ENCODE measurements at regions not wholly inside any gene's neighbourhood (a gene's known extent, or its start where the extent isn't known, plus 50 kb on each side); places are given as distances from the start of the nearest gene placed in this dataset.
A peak's percentile ranks its signal among the peaks of the same experiment; 100 is the strongest.
"Not testable (repeated sequence)": the region's sequence is repeated elsewhere in the genome, so short reads cannot be mapped to it uniquely, and the experiment has no call there.

DNA sequence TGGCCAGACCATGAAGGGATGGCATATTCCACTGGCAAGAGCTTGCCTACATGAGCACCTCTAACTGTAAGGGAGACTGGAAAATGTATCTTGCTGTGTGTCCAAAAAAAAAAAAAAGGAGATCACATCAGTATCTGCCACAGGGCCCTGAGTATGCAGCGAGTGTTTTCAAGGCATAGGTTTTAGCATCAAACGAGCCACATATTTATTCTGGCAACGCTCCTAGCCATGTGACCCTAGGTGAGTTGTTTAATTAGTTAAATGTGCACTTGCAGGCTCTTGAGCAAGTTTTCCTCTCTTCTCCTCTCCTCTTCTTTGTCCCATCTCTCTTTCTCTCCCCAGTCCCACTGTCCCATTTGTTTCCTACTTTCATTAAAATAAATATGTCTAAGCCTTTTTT lies 428.7 kb upstream of the AKR1E2 start:
- DNase-seq (ENCODE audit: low read depth): no peak

DNA sequence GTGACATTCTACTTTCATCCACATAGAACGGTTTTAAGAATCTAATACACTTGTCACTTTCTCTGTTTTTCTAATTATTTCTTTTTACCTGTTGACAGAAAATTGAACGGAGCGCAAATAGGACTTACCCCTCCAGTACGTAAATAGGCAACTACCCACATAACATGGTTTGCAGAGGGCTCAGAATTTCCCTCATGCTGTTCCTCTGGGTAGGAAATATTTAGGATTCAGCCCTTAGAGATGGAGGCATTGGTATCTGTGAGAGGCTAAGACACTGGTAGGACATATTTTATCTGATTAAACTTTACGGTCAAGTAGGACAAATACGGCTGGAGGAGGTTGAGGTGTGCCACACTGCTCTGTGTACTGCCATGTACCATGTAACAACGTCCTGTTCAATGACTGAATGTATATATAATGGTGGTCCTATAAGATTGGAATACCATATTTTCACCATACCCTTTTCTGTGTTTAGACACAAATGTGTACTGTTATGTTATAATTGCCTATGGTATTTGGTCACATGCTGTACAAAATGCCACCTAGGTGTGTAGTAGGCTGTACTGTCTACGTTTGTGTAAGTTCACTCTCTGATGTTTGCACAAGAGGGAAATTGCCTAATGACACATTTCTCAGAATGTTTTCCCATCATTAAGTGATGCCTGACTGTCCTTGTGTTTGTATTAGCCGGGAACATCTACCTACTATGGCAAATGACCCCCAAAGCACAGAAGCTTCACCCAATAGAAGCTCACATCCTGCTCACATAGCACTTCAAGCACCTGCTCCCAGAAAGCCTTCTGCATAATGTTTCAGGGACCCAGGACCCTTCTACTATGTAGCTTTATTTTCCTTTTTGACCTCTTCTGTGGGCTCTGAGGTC lies 429.4 kb upstream of the AKR1E2 start:
- no peak for DNase-seq (ENCODE audit: low read depth)

DNA sequence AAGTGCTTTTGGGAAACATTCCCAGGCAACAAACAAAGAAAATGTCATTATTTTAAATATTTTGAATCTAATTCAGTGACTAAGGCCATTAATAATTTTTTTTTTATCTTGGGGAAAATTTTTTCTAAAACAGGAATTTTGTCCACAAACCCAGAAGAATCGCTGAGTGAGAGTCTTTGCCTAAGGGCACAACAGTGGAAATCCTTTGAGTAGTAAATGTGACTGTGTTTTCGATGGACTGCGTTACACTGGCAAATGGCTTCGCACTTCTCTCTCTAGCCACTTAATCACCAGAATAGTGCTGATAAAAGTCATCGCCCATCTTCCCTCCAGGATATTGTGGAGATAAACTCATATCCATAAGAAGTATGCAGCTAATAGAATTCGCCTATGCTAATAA lies 430.3 kb upstream of the AKR1E2 start:
- no peak for DNase-seq (ENCODE audit: low read depth)

DNA sequence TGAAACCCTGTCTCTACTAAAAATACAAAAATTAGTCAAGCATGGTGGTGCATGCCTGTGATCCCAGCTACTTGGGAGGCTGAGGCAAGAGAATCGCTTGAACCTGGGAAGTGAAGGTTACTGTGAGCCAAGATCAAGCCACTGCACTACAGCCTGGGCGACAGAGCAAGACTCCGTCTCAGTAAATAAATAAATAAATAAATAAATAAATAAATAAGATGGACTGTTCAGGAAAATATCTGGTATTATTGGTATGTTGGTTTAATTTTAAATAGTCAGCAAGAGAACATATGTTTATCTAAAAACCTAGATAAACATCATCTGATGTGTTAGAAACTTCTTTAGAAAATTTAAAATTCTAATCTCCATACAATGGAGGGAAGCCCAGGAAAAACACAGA lies 431.6 kb upstream of the AKR1E2 start:
- not testable (repeated sequence) for DNase-seq (ENCODE audit: low read depth)

DNA sequence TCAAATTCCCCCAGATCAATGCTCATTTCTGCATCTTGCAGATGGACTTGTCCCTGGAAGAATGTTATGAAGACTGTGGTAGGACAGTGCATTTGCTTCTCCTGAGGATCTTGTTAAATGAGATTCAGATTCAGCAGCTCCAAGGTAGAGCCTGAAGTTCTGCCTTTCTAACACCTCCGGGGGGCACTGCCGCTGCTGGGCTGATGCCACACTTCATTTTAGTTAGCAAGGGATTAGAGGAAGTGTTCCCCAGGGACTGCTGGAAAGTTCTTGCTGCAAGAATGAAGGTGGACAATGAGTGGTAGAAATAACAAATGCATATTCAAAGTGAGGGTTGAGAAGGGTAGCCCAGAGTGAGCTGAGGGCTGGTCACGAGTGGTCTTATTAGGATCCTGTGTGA lies 434.3 kb upstream of the AKR1E2 start:
- DNase-seq (ENCODE audit: low read depth): peak; percentile 16

DNA sequence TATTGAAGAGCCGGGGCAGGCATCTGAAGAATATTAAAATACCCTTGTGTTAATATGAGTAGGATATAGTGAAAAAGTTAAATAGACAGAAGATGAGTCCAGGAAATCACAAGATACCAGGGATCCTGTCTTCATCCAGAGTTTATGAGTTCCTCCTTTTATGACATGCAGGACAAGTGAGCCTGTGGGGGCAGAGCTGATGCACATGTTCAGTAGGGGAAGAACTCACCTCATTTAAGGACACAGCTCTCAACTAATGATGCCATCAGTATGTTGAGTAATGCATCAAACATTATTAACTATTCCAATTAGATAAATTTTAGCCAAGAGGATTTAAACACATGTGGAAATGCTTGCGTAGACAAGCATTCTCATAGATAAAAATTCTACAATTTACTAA lies 435.8 kb upstream of the AKR1E2 start:
- DNase-seq (ENCODE audit: low read depth): no peak

DNA sequence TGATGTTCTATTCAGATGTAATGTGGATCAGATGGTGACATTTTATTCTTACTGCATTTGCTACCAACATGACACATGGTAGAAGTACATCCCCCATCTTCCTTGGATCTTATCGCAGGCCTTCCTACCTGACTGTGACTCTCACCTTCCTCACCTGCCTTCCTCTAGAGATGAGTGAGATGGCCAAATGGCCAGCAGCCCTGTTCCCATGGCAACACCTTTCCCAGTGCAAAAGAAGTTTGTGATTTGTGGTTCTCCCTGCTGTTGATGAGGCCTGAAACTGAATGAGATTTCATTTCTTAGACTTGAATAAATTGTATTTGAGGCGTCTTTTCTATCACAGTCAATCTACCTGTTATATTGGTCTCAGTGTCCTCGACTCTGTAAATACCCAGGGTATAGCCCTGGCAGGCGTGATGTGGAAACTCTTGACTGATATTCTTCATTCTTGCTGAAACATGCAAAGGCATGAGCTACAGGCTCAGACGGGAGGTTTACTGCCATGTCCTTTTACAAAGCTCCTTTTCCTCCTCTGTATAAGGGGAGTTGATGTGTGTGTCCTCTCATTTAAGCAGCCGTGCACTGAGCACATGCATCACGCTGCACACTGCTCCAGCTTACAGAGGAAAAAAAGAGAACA lies 440.7 kb upstream of the AKR1E2 start:
- DNase-seq (ENCODE audit: low read depth): no peak

DNA sequence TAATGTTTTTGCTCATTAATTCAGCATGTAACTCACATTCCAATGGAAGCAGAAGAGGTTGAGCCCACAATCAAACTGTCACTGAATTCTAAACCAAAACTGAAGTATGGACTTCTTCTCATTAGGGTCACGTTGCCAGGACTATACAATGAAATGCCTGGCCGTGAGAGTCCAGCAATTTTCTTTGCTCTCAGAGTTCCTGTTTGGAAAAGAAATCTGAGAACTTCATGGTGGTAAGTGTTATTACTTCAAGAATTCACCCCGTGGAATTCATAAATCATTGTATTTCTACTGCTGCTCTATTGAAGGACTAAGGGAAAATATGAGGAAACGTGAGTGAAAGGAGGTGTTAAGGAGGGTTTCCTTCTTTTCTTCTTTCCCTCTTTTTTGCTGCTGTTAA lies 441.8 kb upstream of the AKR1E2 start:
- DNase-seq (ENCODE audit: low read depth): no peak

DNA sequence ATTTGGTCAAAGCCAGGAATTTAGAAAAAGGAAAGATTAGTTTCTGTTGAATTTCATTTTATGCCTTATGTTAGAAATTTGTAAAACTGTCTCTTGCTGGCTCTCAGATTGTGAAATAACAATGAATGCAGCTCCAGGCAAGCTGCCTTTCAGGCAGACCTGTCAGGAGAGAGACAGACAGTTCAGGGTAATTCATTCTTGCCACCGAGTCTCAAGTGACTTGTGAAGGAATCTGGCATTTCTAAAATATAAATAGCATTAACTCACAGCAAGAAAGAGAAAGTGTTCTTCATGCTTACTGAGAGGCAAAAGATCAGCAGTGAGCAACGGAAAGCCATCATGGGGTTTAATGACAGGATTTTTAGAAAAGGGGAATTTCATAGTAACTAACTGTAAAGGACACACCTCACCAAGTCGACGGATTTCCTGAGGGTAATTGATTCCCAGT lies 442.3 kb upstream of the AKR1E2 start:
- no peak for DNase-seq (ENCODE audit: low read depth)

DNA sequence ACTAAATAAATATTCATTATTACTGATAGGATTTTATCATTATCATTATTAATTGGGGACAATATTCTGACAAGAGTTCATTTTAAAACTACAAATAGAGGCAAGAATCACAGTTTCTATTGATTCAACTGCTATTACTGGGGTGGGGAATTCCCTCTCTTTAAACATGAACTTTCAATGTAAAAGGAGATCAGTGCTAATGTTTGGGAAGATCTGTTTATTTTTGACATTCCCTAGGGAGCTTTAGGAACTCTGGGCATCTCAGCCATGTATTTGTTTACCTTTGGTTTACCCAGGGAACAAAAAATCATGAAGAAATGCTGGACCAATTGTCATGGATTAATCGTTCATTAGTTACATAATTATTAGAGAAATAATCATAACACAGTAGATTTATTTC lies 443.2 kb upstream of the AKR1E2 start:
- no peak for DNase-seq (ENCODE audit: low read depth)

DNA sequence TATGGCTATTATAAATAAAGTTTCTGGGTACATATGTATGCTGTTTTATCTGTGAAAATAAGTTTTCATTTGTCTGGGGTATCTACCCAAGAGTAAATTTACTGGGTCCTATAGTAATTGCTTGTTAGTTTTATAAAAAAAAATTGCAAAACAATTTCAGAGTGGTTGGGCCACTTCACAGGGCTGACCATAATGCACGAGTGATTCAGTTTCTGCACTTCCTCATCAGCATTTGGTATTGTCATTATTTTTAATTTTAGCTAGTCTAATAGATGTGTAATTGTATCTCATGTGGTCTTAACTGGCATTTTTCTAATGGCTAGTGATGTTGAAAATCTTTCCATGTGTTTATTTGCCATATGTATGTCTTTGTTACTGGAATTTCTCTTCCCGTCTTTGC lies 452.4 kb upstream of the AKR1E2 start:
- DNase-seq (ENCODE audit: low read depth): no peak

DNA sequence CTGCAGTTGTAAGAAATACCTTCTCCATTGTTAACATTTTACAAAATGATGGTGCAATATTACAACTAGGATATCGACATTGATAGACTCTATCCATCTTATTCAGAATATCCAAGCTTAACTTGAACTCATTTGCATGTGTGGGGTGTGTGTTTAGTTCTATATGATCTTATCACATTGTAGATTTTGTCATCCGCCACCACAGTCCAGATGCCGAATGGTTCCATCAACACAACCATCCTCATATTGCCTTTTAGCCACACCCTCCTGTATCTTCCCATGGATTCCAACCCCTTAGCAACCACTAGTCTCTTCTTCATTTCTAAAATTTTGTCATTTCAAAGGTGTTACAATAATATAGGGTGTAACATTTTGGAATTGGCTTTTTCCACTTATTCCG lies 452.9 kb upstream of the AKR1E2 start:
- no peak for DNase-seq (ENCODE audit: low read depth)

DNA sequence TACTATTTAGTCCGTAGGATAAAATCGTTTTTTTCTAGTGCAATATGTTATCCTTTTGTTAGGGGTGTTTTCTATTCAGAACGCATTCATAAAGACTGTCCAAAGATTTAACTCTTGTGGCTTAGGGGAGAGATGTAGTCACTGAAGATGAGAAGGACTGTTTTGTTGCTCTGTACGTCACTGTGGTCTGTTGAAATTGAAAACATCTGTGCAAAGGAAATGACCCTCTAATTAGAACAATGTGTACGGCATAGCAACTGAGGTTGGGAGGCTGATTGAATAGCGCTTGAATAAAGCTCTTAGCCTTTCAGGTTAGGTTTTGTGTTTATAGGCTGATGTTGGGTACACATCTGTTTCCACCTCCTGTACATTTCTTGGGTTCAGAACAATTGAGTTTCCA lies 453.4 kb upstream of the AKR1E2 start:
- peak; percentile 58 for DNase-seq (ENCODE audit: low read depth)

DNA sequence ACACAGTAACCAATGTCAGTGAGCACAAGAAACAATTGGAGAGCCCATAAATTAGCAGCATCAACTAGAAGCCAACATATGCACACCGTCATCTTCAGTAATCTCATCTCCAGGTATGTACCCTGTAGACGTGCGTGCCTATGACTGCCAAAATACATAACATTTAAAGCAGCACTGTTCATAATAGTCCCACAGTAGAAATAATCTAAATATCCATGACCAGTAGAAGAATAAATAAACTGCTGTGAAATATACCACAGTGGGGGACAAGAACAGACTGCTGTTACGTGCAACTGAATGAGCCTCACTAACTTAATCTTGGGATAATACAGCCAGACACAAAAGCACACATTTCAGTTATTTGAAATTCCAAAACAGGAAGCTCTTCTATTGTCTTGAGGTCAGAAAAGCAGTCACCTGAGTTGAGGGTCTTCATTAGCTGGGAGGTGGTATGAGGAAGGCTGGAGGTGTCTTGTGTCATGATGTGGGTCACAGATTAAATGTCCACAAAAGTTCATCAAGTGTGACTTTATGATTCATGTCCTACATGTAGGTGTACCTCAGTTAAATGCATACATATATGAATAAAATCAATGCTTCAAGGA lies 454.2 kb upstream of the AKR1E2 start:
- no peak for DNase-seq (ENCODE audit: low read depth)

DNA sequence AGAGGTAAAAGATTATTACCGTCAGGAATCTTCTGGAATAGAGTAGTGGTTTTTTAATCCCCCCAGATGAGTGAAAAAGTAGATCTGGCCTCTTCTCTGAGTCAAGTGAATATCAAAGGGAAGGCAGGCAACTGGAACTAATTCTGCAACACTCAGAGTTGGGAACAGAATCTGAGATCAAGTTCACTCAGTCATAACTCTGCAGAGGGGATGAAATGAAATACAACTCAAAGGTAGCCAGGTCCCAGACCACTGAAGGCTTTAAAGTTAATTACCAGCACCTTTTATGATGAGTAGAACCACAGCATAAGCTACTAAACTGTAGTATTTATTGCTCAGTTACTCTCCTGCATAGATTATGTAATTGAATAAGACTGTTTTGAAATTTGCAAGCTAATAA lies 455.6 kb upstream of the AKR1E2 start:
- no peak for DNase-seq (ENCODE audit: low read depth)

DNA sequence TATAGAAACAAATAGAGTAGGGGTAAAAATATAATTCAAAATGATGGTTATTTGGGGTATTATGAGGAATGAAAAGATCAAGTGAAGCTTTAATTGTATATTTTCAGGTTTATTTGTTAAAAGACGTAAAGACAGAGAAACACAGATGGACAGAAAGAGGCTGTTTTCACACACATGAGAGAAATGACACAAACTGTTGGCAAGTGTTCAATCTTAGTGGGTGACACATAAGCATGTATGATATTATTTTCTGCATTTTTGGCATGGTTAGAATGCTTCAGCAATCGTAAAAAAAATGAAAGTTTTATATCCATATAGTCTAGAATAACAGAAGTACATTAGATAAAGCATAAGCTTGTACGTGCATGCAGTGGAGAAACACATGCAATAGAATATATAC lies 464.4 kb upstream of the AKR1E2 start:
- no peak for DNase-seq (ENCODE audit: low read depth)

DNA sequence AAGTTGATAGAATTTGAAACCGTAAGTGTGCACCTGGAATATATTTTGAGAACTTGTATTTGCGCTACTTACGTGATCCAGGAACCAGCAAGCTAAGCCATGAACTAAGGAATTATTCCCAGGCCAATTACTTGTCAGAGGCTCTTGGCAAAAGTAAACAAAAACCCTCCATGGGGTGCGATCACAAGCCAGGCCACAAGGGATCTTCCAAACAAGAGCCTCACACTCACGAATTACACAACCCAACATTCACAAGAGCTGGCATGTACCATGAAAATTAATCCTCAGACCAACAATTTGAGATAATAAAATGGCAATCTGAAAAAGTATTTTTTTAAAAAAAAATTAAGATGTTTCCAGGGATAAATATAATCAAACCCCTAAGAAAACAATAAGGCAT lies 467.0 kb upstream of the AKR1E2 start:
- no peak for DNase-seq (ENCODE audit: low read depth)

DNA sequence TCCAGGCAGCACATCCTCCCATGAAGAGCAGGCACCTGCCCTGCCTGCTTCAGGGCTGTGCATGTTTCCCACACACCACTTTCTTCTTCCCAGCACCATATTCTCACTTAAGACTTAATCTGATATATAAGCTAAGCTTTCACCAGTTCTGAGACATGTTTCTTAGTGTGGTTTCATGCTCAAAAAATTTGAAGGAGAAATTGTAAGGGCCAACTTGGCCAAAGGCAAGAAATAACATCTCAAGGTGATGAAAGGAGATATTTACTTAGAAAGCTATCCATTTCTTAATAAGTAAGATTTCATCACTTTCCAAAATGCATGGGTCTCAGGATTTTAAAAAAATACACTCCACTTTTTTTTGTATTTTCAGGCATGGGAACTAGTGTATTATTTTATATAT lies 468.1 kb upstream of the AKR1E2 start:
- DNase-seq (ENCODE audit: low read depth): no peak

DNA sequence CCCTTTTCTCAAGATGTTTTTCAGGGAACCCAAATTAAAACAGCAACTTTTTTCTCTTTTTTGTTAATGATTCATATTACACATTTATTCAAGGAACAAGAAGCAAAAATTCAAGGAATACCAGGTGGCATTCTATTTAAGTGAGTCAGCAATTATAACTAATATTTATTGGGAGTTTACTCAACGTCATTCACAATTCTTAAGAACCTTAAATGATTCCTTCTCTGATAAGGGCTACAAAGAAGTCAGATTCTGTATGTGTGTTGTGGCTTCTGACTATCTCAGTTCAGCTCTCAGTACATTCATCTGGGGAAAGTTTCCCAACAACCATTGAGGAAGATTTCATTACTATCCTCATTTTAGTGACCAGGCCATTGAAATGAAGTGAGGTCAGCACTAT lies 470.7 kb upstream of the AKR1E2 start:
- no peak for DNase-seq (ENCODE audit: low read depth)

DNA sequence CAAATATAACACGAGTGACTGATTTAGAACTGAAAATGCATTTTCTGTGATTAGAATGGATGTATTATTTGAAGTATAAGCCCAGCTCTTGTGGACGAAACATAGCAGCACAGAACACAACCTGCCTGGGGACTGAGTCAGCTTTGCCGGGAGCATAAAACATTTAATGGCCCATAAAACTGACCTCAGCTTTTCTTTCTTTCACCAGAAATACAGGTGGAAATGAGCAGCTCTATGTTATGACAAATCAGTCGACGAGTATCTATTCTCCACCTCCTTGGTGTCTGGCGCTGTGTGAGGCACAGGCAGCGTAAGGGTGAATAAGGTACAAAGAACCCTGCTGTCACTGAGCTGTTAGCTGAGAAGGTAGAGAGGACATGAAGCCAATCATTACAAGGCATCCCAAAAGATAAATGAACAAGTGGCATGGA lies 471.6 kb upstream of the AKR1E2 start:
- DNase-seq (ENCODE audit: low read depth): peak; percentile 76

DNA sequence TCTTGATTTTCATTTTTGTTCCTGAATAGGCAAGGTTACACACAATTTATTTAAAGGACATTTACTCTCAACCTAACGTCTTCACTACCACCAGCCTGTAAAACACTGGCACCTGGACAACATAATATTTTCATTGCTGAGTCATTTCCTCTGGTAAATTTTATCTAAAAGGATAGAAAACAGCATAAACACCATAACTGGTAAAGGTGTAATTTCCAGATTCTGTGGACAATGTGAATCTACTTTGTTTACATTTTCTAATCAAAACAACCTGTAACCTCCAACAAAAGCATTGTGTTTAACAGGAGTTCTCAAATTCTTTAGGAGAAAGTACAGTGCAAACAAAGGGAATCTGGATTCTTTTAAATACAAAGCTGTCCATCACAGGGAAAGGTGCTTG lies 472.0 kb upstream of the AKR1E2 start:
- DNase-seq (ENCODE audit: low read depth): peak; percentile 84

DNA sequence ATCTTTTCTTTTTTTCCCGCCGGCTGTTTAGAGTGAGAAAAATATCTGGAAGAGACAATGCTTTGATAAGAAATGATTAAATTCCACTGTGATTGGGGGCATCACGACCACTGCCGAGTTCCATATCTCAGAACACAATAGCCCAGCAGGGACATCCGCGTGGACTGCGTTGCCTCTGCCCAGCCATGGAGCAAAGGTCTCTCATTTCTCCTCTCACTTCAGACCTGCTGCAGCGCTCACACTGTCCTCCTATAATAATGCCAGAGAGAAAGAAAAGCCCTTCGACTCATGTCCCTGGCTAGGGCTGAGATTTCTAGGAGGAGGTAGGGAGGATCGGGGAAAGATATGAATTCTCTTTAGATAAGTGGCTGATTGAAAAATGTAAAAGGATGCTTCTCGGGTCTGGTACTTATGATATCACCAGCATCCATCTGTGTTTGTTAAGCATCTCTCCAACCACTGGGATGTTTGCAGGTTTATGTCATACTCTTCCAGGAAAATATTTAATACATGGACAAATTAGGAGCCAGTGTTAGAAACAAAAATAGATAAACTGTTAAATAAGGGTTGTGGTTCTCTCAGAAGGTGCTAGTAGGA lies 472.9 kb upstream of the AKR1E2 start:
- no peak for DNase-seq (ENCODE audit: low read depth)

Measured in HT1080 (cell line).